Endodermal cell (in vitro differentiated cells): ENCODE measurements at regions not wholly inside any gene's neighbourhood (a gene's known extent, or its start where the extent isn't known, plus 50 kb on each side); places are given as distances from the start of the nearest gene placed in this dataset.
"Not testable (repeated sequence)": the region's sequence is repeated elsewhere in the genome, so short reads cannot be mapped to it uniquely, and the experiment has no call there.

Experiments used
- DNase-seq: peaks from one replicate; pipeline ENCODE4 v3.0.0-alpha.2; 2017
- H3K27ac ChIP-seq: 2 replicates; pipeline ENCODE4 v1.5.1; 2013; ENCODE audit warnings: mild to moderate bottlenecking, low read depth, low read length, moderate library complexity
- H3K27me3 ChIP-seq: 2 replicates; pipeline ENCODE4 v1.6.1; 2013; ENCODE audit warnings: mild to moderate bottlenecking, low read length, moderate library complexity; ENCODE audit not compliant: insufficient read depth, control insufficient read depth, poor library complexity, severe bottlenecking
- H3K36me3 ChIP-seq: 2 replicates; pipeline ENCODE4 v1.7.0; 2013; ENCODE audit warnings: mild to moderate bottlenecking, low read length, moderate library complexity; ENCODE audit not compliant: control insufficient read depth, insufficient read depth
- H3K4me1 ChIP-seq: one replicate; pipeline ENCODE4 v1.7.0; 2013; ENCODE audit warnings: low read length; ENCODE audit not compliant: control insufficient read depth, insufficient read depth
- H3K4me3 ChIP-seq: 2 replicates; pipeline ENCODE4 v1.5.1; 2013; ENCODE audit warnings: mild to moderate bottlenecking, low read length, moderate library complexity
- H3K9ac ChIP-seq: 2 replicates; pipeline ENCODE4 v1.6.1; 2013; ENCODE audit warnings: mild to moderate bottlenecking, low read length, moderate library complexity; ENCODE audit not compliant: poor library complexity, severe bottlenecking; ENCODE audit errors: extremely low read depth
- H3K9me3 ChIP-seq: 2 replicates; pipeline ENCODE4 v1.6.1; 2013; ENCODE audit warnings: mild to moderate bottlenecking, low read length, moderate library complexity; ENCODE audit not compliant: control insufficient read depth
- H3K27ac Mint-ChIP-seq: 2 replicates; pipeline ENCODE4 v1.8.0; 2020; ENCODE audit warnings: mixed read lengths
- H3K27me3 Mint-ChIP-seq: 2 replicates; pipeline ENCODE4 v1.8.0; 2021; ENCODE audit warnings: mild to moderate bottlenecking, mixed read lengths; ENCODE audit not compliant: insufficient read depth
- H3K36me3 Mint-ChIP-seq: 2 replicates; pipeline ENCODE4 v1.8.0; 2020; ENCODE audit warnings: low read depth, mixed read lengths
- H3K4me1 Mint-ChIP-seq: 2 replicates; pipeline ENCODE4 v1.8.0; 2020; ENCODE audit warnings: mixed read lengths
- H3K4me3 Mint-ChIP-seq: 2 replicates; pipeline ENCODE4 v1.8.0; 2020; ENCODE audit warnings: mild to moderate bottlenecking, moderate library complexity, mixed read lengths
- H3K9me3 Mint-ChIP-seq: 2 replicates; pipeline ENCODE4 v1.8.0; 2020; ENCODE audit warnings: mild to moderate bottlenecking, mixed read lengths
- WGBS, 2 experiments: methylation state at CpG; one replicate each; pipeline versions ENCODE4 v1.1.5 to v1.1.7; 2013; ENCODE audit warnings: missing lambda C conversion rate in 2 of 2, mixed read lengths in 1 of 2; ENCODE audit not compliant: insufficient coverage in 1 of 2, insufficient read length in 1 of 2; 5-methylcytosine and 5-hydroxymethylcytosine counted together
- TF ChIP-seq, protein P1 (sequence below): fragments of 200-600 bp; sonication (generic); conservative IDR thresholded peaks from 2 replicates; pipeline ENCODE4 v1.5.0; 2021; ENCODE audit warnings: antibody characterized with exemption, mild to moderate bottlenecking

DNA sequence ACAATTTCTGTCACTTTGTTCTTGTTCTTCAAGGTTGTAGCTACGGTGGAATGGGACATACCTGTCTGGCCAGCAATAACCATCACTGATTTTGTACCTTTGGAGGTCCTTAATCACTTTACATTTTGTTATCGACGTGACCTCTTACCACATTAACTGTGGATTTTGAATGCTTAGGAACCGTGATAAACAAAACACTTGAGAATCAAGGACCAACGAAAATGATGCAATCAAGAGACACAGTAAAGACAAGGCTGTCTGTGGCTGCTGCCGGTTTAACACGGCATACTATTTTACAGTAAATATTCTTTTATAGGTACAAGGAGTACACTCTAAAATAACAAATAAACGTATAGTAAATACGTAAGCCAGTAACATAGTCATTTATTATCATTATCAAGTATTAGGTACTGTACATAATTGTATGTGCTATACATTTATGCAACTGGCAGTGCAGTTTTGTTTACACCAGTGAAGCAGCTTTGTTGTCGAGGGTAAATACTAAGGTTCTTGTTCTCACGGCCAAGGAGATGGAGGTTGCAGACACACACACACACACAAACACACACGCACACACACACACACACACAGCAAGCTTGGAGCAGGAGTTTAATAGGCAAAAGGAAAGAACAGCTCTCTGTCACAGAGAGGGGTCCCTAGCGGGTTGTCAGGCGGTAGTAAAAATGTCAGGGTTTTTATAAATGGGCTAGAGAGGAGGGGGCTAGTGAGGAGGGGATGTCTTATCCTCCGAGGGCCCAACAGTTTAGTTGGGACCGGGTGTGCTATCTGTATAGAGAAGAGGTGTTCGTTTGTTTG, 194.7 kb upstream of the CXorf51B start:
- Mint-ChIP-seq H3K27ac (no peak overlapping the region), H3K9me3 (peaks cover 37% of the 10 kb centered on the region), H3K4me3 (no peak overlapping the region)

DNA sequence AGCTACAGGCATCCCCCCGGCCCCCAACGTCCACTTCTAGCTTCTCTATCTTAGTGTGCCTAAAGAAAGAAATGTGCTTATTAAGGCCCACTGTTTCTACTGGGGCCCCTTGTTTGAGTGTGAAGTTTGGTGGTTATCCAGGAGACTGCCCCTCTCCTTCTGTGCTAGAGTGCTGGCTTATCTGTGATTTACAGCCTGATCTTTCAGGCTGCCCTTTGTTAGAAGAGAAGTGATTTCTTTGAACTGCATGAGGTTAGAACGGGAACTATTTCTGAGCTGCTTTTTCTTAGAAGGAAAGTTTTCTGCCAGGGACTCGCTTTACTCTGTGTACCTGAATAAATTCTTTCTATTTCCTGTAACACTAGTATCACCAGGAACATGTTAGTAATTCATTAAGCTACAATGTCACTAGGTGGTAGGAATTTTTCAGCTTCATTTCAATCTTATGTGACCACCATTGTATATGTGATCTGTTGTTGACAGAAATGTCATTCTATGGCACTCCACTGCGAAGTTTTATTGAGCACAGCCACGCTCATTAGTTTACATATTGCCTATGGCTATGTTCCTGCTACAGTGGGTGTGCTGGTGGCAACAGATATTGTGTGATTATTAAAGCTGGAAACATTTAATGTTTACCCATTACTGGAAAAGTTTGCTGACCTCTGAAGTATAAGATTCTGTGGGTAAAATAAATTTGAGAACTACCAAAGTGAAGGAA, 193.8 kb upstream of the CXorf51B start:
- 64% methylated on average over 5 of the region's 6 CpGs; no CpG with 5 or more reads in 1 of the 2 experiments for WGBS, 2 experiments
- no peaks in the 10 kb centered on the region for H3K36me3 ChIP-seq
- peak overlapping the region; percentile 44 for H3K27ac ChIP-seq
- H3K9me3 ChIP-seq, result no peaks in the 10 kb centered on the region
- Mint-ChIP-seq H3K27ac (no peak overlapping the region), H3K4me1 (peaks cover 3% of the 10 kb centered on the region), H3K9me3 (peaks cover 39% of the 10 kb centered on the region), H3K27me3 (no peaks in the 10 kb centered on the region), H3K4me3 (no peak overlapping the region), H3K36me3 (no peaks in the 10 kb centered on the region)
- no peaks in the 10 kb centered on the region for H3K27me3 ChIP-seq
- TF ChIP-seq, protein P1, sequence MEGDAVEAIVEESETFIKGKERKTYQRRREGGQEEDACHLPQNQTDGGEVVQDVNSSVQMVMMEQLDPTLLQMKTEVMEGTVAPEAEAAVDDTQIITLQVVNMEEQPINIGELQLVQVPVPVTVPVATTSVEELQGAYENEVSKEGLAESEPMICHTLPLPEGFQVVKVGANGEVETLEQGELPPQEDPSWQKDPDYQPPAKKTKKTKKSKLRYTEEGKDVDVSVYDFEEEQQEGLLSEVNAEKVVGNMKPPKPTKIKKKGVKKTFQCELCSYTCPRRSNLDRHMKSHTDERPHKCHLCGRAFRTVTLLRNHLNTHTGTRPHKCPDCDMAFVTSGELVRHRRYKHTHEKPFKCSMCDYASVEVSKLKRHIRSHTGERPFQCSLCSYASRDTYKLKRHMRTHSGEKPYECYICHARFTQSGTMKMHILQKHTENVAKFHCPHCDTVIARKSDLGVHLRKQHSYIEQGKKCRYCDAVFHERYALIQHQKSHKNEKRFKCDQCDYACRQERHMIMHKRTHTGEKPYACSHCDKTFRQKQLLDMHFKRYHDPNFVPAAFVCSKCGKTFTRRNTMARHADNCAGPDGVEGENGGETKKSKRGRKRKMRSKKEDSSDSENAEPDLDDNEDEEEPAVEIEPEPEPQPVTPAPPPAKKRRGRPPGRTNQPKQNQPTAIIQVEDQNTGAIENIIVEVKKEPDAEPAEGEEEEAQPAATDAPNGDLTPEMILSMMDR, result no peak
- no peak overlapping the region for H3K9ac ChIP-seq
- no peak for DNase-seq
- H3K4me1 ChIP-seq, result no peaks in the 10 kb centered on the region
- no peak overlapping the region for H3K4me3 ChIP-seq

More for the DNA sequence above, 194.7 kb upstream of the CXorf51B start:
- peaks cover 3% of the 10 kb centered on the region for H3K4me1 Mint-ChIP-seq
- H3K27me3 ChIP-seq, result no peaks in the 10 kb centered on the region
- no peaks in the 10 kb centered on the region for H3K9me3 ChIP-seq
- no peak overlapping the region for H3K27ac ChIP-seq
- H3K27me3 Mint-ChIP-seq, result no peaks in the 10 kb centered on the region
- TF ChIP-seq, protein P1, result no peak
- no peaks in the 10 kb centered on the region for H3K36me3 ChIP-seq
- 90% methylated on average over 12 of the region's 17 CpGs; no CpG with 5 or more reads in 1 of the 2 experiments for WGBS, 2 experiments
- no peak overlapping the region for H3K4me3 ChIP-seq
- no peaks in the 10 kb centered on the region for H3K36me3 Mint-ChIP-seq
- no peaks in the 10 kb centered on the region for H3K4me1 ChIP-seq
- no peak overlapping the region for H3K9ac ChIP-seq
- DNase-seq, result no peak

DNA sequence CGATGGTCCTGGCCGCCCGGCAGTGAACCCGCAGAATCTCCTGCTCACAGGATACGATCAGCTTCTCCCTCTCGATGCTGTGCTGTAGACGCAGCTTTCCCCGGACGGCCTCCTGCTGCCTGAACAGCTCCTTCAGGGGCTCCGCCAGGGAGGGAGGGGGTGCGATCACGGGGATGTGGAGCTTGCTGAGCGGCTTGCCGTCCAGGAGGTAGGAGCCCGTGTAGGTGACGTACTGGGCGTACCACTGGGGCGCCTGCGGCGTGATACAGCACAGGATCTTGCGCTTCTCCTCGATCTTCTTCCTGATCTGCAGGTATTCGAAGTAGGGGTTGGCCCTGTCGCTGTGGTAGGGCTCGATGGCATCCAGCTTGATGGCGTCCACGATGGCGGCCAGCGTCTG, 189.6 kb upstream of the CXorf51B start:
- H3K4me1 ChIP-seq, H3K27me3 ChIP-seq, H3K9ac ChIP-seq, H3K27ac Mint-ChIP-seq, H3K27me3 Mint-ChIP-seq, H3K27ac ChIP-seq, H3K4me3 ChIP-seq, H3K36me3 ChIP-seq, H3K9me3 ChIP-seq, H3K4me3 Mint-ChIP-seq, DNase-seq, H3K4me1 Mint-ChIP-seq, H3K36me3 Mint-ChIP-seq: not testable (repeated sequence)
- WGBS, 2 experiments, result 91 to 97% methylated on average over 5 to 21 of the region's 29 CpGs
- peaks cover 34% of the 10 kb centered on the region for H3K9me3 Mint-ChIP-seq
